ENCODE measurements at regions not wholly inside any gene's neighbourhood (a gene's known extent, or its start where the extent isn't known, plus 50 kb on each side); places are given as distances from the start of the nearest gene placed in this dataset.

DNA sequence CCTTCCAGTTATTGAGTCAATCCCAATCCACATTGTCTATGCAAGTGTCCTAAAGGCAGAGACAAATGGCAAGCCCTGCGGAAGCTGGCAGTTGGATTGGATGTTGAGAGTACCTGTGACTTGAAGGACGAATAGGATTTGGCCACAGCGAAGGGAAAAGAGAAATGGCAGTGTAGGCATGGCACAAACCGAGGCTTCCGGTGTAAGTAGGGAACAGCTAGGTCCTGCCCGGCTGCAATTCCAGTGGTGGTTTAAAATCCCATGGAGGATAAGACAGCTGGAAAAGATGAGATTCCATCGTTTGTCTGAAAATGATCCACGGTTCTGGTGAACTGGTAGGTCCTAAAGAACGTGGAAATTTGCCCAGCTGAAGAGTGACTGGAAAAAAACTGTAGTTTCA is 296.2 kb downstream of the TCERG1L start:
- DNase-seq, result no peak
- Mint-ChIP-seq H3K36me3 (ENCODE audit: insufficient read depth, unreplicated experiment) (no peaks in the 10 kb centered on the region), H3K27ac (ENCODE audit: unreplicated experiment) (no peak overlapping the region), H3K27me3 (ENCODE audit: unreplicated experiment) (no peaks in the 10 kb centered on the region), H3K4me3 (ENCODE audit: low read depth, unreplicated experiment) (no peak overlapping the region), H3K9me3 (ENCODE audit: low read depth, unreplicated experiment) (peaks cover 4% of the 10 kb centered on the region), H3K4me1 (ENCODE audit: low read depth, unreplicated experiment) (no peaks in the 10 kb centered on the region)
- CTCF ChIA-PET, result no interaction called here
- BruUV-seq (replicated peaks), result no TSS peak
- intact Hi-C loops (cut with micrococcal nuclease; ENCODE audit: unreplicated experiment), result no loop called here
- TF ChIP-seq, protein P1, sequence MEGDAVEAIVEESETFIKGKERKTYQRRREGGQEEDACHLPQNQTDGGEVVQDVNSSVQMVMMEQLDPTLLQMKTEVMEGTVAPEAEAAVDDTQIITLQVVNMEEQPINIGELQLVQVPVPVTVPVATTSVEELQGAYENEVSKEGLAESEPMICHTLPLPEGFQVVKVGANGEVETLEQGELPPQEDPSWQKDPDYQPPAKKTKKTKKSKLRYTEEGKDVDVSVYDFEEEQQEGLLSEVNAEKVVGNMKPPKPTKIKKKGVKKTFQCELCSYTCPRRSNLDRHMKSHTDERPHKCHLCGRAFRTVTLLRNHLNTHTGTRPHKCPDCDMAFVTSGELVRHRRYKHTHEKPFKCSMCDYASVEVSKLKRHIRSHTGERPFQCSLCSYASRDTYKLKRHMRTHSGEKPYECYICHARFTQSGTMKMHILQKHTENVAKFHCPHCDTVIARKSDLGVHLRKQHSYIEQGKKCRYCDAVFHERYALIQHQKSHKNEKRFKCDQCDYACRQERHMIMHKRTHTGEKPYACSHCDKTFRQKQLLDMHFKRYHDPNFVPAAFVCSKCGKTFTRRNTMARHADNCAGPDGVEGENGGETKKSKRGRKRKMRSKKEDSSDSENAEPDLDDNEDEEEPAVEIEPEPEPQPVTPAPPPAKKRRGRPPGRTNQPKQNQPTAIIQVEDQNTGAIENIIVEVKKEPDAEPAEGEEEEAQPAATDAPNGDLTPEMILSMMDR (IDR thresholded peaks at IDR 0.05; ENCODE audit: unreplicated experiment), result no peak

DNA sequence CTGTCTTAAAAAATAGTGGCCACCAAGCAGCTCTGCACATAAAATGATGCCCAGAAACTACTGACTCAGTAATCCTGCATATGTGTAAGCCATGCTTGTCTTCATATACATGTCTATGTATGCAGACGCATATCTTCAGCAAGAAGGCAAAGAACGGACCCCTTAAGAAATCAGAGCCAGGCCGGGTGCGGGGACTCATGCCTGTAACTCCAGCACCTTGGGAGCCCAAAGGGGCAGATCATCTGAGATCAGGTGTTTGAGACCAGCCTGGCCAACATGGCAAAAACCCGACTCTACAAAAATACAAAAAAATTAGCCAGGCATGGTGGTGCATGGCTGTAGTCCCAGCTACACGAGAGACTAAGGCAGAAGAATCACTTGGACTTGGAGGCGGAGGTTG is 295.0 kb downstream of the TCERG1L start:
- TF ChIP-seq, protein P1 (IDR thresholded peaks at IDR 0.05; ENCODE audit: unreplicated experiment), result no peak
- CTCF ChIA-PET, result no interaction called here
- Mint-ChIP-seq H3K4me3 (ENCODE audit: low read depth, unreplicated experiment) (no peak overlapping the region), H3K4me1 (ENCODE audit: low read depth, unreplicated experiment) (no peaks in the 10 kb centered on the region), H3K9me3 (ENCODE audit: low read depth, unreplicated experiment) (peaks cover 6% of the 10 kb centered on the region), H3K27ac (ENCODE audit: unreplicated experiment) (no peak overlapping the region), H3K27me3 (ENCODE audit: unreplicated experiment) (no peaks in the 10 kb centered on the region), H3K36me3 (ENCODE audit: insufficient read depth, unreplicated experiment) (no peaks in the 10 kb centered on the region)
- DNase-seq, result no peak
- BruUV-seq (replicated peaks), result no TSS peak
- intact Hi-C loops (cut with micrococcal nuclease; ENCODE audit: unreplicated experiment), result no loop called here

GRCh38 chr10:131017566-131018285 is 293.8 kb downstream of the TCERG1L start:
- Mint-ChIP-seq H3K9me3 (ENCODE audit: low read depth, unreplicated experiment) (peaks cover 8% of the 10 kb centered on the region), H3K4me1 (ENCODE audit: low read depth, unreplicated experiment) (no peaks in the 10 kb centered on the region), H3K36me3 (ENCODE audit: insufficient read depth, unreplicated experiment) (no peaks in the 10 kb centered on the region), H3K4me3 (ENCODE audit: low read depth, unreplicated experiment) (no peak overlapping the region), H3K27me3 (ENCODE audit: unreplicated experiment) (no peaks in the 10 kb centered on the region), H3K27ac (ENCODE audit: unreplicated experiment) (no peak overlapping the region)
- no TSS peak for BruUV-seq (replicated peaks)
- DNase-seq, result no peak
- TF ChIP-seq, protein P1 (IDR thresholded peaks at IDR 0.05; ENCODE audit: unreplicated experiment), result no peak
- intact Hi-C loops (cut with micrococcal nuclease; ENCODE audit: unreplicated experiment), result no loop called here
- CTCF ChIA-PET, result no interaction called here

- Mint-ChIP-seq H3K4me1 (ENCODE audit: low read depth, unreplicated experiment) (no peaks in the 10 kb centered on the region), H3K9me3 (ENCODE audit: low read depth, unreplicated experiment) (peaks cover 8% of the 10 kb centered on the region), H3K27ac (ENCODE audit: unreplicated experiment) (no peak overlapping the region), H3K4me3 (ENCODE audit: low read depth, unreplicated experiment) (no peak overlapping the region), H3K36me3 (ENCODE audit: insufficient read depth, unreplicated experiment) (no peaks in the 10 kb centered on the region), H3K27me3 (ENCODE audit: unreplicated experiment) (no peaks in the 10 kb centered on the region)
- DNase-seq, result no peak
- intact Hi-C loops (cut with micrococcal nuclease; ENCODE audit: unreplicated experiment), result no loop called here
- TF ChIP-seq, protein P1 (IDR thresholded peaks at IDR 0.05; ENCODE audit: unreplicated experiment), result no peak
- CTCF ChIA-PET, result no interaction called here
- no TSS peak for BruUV-seq (replicated peaks)
Measured at GRCh38 chr10:131018886-131019500, 292.5 kb downstream of the TCERG1L start.
